Spleen (tissue), 11 donors: ENCODE measurements at regions not wholly inside any gene's neighbourhood (a gene's known extent, or its start where the extent isn't known, plus 50 kb on each side); places are given as distances from the start of the nearest gene placed in this dataset.

Experiments used
- DNase-seq: peaks from one replicate; pipeline ENCODE4 v3.0.0-alpha.2; 2020
- H3K27ac ChIP-seq, 8 donors: fragments of 200-600 bp; sonication (generic) in 7 of 8; 1 replicate in 4 of 8; 2 replicates in 4 of 8; pipeline versions ENCODE4 v1.5.0 to v1.8.0; 2016 to 2021; ENCODE audit warnings: inconsistent platforms in 4 of 8, mild to moderate bottlenecking in 4 of 8, moderate library complexity in 1 of 8
- H3K27me3 ChIP-seq, 7 donors: fragments of 200-600 bp; sonication (generic) in 6 of 7; replicated peaks in 1 of 7; 1 replicate in 4 of 7; 2 replicates in 3 of 7; pipeline versions ENCODE4 v1.5.0 to v1.8.0; 2016 to 2021; ENCODE audit warnings: inconsistent platforms in 3 of 7, mild to moderate bottlenecking in 1 of 7
- H3K36me3 ChIP-seq, 6 donors: fragments of 200-600 bp; sonication (generic) in 5 of 6; 1 replicate in 4 of 6; 2 replicates in 2 of 6; pipeline versions ENCODE4 v1.5.0 to v1.8.0; 2016 to 2021; ENCODE audit warnings: inconsistent platforms in 2 of 6
- H3K4me1 ChIP-seq, 6 donors: fragments of 200-600 bp; sonication (generic) in 5 of 6; 1 replicate in 3 of 6; 2 replicates in 3 of 6; pipeline versions ENCODE4 v1.5.0 to v1.8.0; 2016 to 2021; ENCODE audit warnings: inconsistent platforms in 3 of 6
- H3K4me3 ChIP-seq, 8 donors: fragments of 200-600 bp; sonication (generic) in 7 of 8; 1 replicate in 4 of 8; 2 replicates in 4 of 8; pipeline versions ENCODE4 v1.5.0 to v1.8.0; 2016 to 2021; ENCODE audit warnings: inconsistent platforms in 4 of 8, mild to moderate bottlenecking in 4 of 8, moderate library complexity in 2 of 8
- H3K9me3 ChIP-seq, 8 donors: fragments of 200-600 bp; sonication (generic) in 7 of 8; 1 replicate in 4 of 8; 2 replicates in 4 of 8; pipeline versions ENCODE4 v1.5.0 to v1.8.0; 2016 to 2021; ENCODE audit warnings: inconsistent platforms in 4 of 8
- CTCF ChIP-seq, 11 experiments: fragments of 200-600 bp in 7 of 11; fragments of 450-650 bp in 4 of 11; sonication (generic) in 4 of 11; IDR thresholded peaks in 8 of 11; conservative IDR thresholded peaks in 3 of 11; 1 replicate in 7 of 11; 2 replicates in 4 of 11; pipeline versions ENCODE4 v1.4.0 to v1.8.0; 2016 to 2021; ENCODE audit warnings: antibody characterized with exemption in 11 of 11, inconsistent platforms in 4 of 11, mild to moderate bottlenecking in 1 of 11
- POLR2A ChIP-seq, 3 donors: fragments of 450-650 bp; IDR thresholded peaks; one replicate each; pipeline ENCODE4 v1.5.1; 2017; ENCODE audit warnings: antibody characterized with exemption in 3 of 3, mild to moderate bottlenecking in 1 of 3
- POLR2AphosphoS5 ChIP-seq, 3 donors: sonication (generic); formaldehyde crosslinking; IDR thresholded peaks; one replicate each; pipeline ENCODE4 v1.5.1; 2017; ENCODE audit warnings: antibody characterized with exemption in 3 of 3
- WGBS, 5 donors: extraction: QIAGEN DNeasy Blood & Tissue Kit in 3 of 5; methylation state at CpG; one replicate each; pipeline versions ENCODE4 v1.1.5 to v1.1.7; 2013 to 2018; 5-methylcytosine and 5-hydroxymethylcytosine counted together
- intact Hi-C: fragments of 100-400 bp; cut with DNase I; formaldehyde crosslinking; loops from one replicate; pipeline ENCODE4 v1.15.0; 2023; ENCODE audit warnings: low total_unique reads
- donor health status: healthy with polysubstance abuse.
- donor health status: DM: no; HTN: no; CAD: no; lungs with moderate emphysema.
- donor health status: DM: no; HTN: no; CAD: no.
- donor health status: Bipolar disorder and iron deficiency.
- donor health status: healthy.
- donor health status: DM: no; HTN: no; CAD: no.
- donor health status: DM: yes; HTN: yes; CAD: no.

- Histone ChIP-seq H3K4me1 (no peaks in the 10 kb centered on the region), H3K9me3 (peaks cover 0 to 4% (median 0%) of the 10 kb centered on the region in 8 donors), H3K27me3 (no peaks in the 10 kb centered on the region), H3K4me3 (no peak overlapping the region), H3K36me3 (no peaks in the 10 kb centered on the region), H3K27ac (no peak overlapping the region)
- TF ChIP-seq POLR2A (IDR thresholded peaks at IDR 0.05) (no peak), CTCF (IDR thresholded peaks at IDR 0.05 in 8 of 11, conservative IDR thresholded peaks at IDR 0.05 in 3 of 11) (no peak), POLR2AphosphoS5 (IDR thresholded peaks at IDR 0.05) (no peak)
- no peak for DNase-seq
- WGBS, 5 donors = 53 to 75% (median 57%) methylated on average over 4 of the region's 4 CpGs
- intact Hi-C loops = no loop called here
These were observed 357.5 kb upstream of the SMIM31 start for GRCh38 chr4:164396439-164396838.

- peaks cover 0 to under 1% (median 0%) of the 10 kb centered on the region in 8 donors for H3K9me3 ChIP-seq
- H3K27me3 ChIP-seq = no peaks in the 10 kb centered on the region
- no peaks in the 10 kb centered on the region for H3K36me3 ChIP-seq
- no peak for DNase-seq
- intact Hi-C loops = no loop called here
- H3K4me1 ChIP-seq = no peaks in the 10 kb centered on the region
- WGBS, 5 donors = 34 to 86% (median 55%) methylated on average over 1 of the region's 1 CpG
- TF ChIP-seq POLR2AphosphoS5 (IDR thresholded peaks at IDR 0.05) (no peak), POLR2A (IDR thresholded peaks at IDR 0.05) (no peak), CTCF (IDR thresholded peaks at IDR 0.05 in 8 of 11, conservative IDR thresholded peaks at IDR 0.05 in 3 of 11) (no peak)
- H3K4me3 ChIP-seq = no peak overlapping the region
- H3K27ac ChIP-seq = no peak overlapping the region
These were observed 351.4 kb upstream of the SMIM31 start for GRCh38 chr4:164402554-164402953.

GRCh38 chr4:164405774-164406173 lies 348.2 kb upstream of the SMIM31 start:
- Histone ChIP-seq H3K4me3 (no peak overlapping the region), H3K4me1 (no peaks in the 10 kb centered on the region), H3K27me3 (no peaks in the 10 kb centered on the region)

GRCh38 chr4:164408831-164409230 lies 345.1 kb upstream of the SMIM31 start:
- TF ChIP-seq POLR2AphosphoS5 (IDR thresholded peaks at IDR 0.05) = no peak
- TF ChIP-seq POLR2A (IDR thresholded peaks at IDR 0.05) = no peak
- TF ChIP-seq CTCF (IDR thresholded peaks at IDR 0.05 in 8 of 11, conservative IDR thresholded peaks at IDR 0.05 in 3 of 11) = no peak
- H3K36me3 ChIP-seq = no peaks in the 10 kb centered on the region
- WGBS, 5 donors = 79 to 94% (median 87%) methylated on average over 1 of the region's 1 CpG
- DNase-seq = no peak
- peaks cover 0 to 4% (median 0%) of the 10 kb centered on the region in 8 donors for H3K9me3 ChIP-seq
- intact Hi-C loops = no loop called here
- no peaks in the 10 kb centered on the region for H3K4me1 ChIP-seq
- no peak overlapping the region for H3K27ac ChIP-seq
- H3K4me3 ChIP-seq = no peak overlapping the region
- H3K27me3 ChIP-seq = no peaks in the 10 kb centered on the region

More at GRCh38 chr4:164405774-164406173, 348.2 kb upstream of the SMIM31 start:
- H3K27ac ChIP-seq = no peak overlapping the region
- intact Hi-C loops = no loop called here
- no peak for TF ChIP-seq POLR2AphosphoS5 (IDR thresholded peaks at IDR 0.05)
- no peak for TF ChIP-seq CTCF (IDR thresholded peaks at IDR 0.05 in 8 of 11, conservative IDR thresholded peaks at IDR 0.05 in 3 of 11)
- no peak for TF ChIP-seq POLR2A (IDR thresholded peaks at IDR 0.05)
- H3K36me3 ChIP-seq = no peaks in the 10 kb centered on the region
- H3K9me3 ChIP-seq = peaks cover 0 to 3% (median 0%) of the 10 kb centered on the region in 8 donors
- no peak for DNase-seq
